NCI-H2171 (cell line): ENCODE measurements at regions not wholly inside any gene's neighbourhood (a gene's known extent, or its start where the extent isn't known, plus 50 kb on each side); places are given as distances from the start of the nearest gene placed in this dataset.
A peak's percentile ranks its signal among the peaks of the same experiment; 100 is the strongest.

Source experiments
- DNase-seq: peaks from one replicate; lab custom pipeline; 2025; lab: John Stamatoyannopoulos, UW

DNA sequence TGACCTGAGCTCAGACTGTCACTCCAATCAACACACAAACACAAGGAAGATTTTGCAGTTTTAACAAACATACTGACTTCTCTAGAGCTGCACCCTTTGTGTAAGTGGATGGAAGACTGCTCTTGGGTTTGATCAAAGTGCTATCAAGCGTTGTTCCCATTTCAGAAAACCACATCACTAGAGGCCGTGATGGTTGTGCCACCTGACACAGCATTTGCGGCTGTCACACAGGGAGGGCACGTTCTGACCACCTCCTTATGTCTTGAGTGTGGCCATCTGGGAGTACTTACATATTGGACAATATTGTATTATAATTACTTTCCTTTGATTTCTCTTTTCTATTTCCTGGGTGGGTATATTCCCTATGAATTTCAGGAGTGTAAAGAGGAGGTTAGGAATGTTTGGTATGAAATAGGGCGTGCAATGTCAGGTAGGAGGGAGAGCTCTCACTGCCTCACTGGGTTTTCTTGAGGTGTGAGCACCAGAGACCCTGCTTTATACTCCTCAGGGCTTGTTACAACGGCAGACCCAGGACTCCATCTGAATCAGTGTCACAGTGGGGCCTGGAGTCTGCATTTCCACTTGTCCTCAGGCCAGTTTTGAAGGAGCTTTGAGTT, 74.3 kb downstream of the SYNE3 start:
- DNase-seq: no peak

DNA sequence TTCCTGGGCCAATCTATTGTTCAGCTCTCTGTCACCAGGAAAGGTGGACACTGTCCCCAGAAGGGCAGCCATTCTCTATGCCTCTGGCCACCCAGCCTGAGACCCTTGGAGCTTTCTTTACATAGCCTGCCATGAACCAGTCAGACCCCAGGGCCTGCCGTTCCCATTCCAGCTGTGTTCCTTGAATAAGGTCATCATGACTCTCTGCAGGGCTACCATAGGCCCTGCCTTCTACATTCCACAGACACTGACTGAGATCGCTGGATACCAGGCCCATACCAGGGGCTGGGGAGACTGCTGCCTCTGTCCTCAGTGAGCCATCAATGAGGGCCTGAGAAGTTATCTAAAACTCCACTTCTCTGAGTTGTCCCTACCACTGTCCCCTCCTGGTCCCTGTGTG, 75.5 kb downstream of the SYNE3 start:
- no peak for DNase-seq

- DNase-seq: no peak
Observed at GRCh38 chr14:95440496-95440895, 76.0 kb downstream of the SYNE3 start.

GRCh38 chr14:95439881-95440280, 76.6 kb downstream of the SYNE3 start:
- DNase-seq: no peak

DNA sequence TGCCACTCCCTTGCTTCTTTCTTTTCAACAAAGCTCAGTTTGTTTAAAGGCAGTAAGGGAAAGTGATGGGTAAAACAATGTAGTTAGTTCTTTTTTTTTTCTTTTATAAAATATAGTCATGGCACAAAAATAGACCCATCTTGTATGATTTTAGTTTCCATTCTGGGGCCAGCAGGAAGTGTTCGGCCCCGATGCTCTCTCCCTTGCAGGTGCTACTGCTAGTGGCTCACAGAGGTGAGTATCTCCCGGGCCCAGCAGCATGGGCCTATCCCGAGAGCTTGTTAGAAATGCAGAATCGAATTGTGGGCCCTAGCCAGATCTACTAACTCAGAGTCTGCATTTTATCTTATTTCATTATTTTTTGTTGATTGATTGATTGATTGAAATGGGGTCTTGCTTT, 78.7 kb downstream of the SYNE3 start:
- DNase-seq: no peak

- no peak for DNase-seq
Observed at GRCh38 chr14:95436354-95436753, 80.1 kb downstream of the SYNE3 start.

DNA sequence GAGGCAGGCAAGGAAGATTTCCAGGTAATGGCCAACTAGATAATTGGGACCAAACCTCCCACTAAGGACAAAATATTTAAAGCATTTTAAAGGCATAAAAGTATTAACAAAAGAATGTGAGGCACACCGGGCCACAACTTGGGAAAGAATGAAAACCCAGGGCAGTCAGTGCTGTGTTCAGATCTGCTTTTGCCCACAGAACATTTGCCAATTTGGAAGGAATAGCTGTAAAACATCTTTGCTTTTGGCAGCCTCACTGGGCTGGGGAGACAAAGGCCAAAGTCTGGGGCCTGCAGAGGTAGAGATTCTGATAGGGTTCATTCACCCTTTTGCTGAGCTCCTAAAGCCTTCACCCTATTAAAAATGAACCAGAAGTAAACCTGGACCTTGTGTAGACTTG, 82.3 kb downstream of the SYNE3 start:
- DNase-seq: no peak

DNA sequence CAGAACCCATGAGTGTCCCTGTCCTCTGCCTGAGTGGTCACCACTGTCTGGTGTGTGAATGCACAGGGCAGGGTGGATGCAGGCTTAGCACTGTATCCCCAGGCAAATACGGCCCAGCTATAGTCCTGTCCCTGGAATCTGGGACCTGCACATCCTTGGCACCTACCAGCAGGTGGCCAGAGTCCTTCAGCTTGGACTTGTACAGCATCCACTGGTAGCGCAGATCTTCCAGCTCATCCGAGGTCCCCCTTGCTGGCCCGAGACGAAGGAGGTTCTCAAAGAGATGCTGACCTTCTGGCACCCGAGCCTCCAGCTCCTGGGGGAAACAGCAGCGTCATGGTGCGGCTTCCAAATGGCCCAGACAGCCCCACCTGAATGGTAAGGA, 83.4 kb downstream of the SYNE3 start:
- no peak for DNase-seq

DNA sequence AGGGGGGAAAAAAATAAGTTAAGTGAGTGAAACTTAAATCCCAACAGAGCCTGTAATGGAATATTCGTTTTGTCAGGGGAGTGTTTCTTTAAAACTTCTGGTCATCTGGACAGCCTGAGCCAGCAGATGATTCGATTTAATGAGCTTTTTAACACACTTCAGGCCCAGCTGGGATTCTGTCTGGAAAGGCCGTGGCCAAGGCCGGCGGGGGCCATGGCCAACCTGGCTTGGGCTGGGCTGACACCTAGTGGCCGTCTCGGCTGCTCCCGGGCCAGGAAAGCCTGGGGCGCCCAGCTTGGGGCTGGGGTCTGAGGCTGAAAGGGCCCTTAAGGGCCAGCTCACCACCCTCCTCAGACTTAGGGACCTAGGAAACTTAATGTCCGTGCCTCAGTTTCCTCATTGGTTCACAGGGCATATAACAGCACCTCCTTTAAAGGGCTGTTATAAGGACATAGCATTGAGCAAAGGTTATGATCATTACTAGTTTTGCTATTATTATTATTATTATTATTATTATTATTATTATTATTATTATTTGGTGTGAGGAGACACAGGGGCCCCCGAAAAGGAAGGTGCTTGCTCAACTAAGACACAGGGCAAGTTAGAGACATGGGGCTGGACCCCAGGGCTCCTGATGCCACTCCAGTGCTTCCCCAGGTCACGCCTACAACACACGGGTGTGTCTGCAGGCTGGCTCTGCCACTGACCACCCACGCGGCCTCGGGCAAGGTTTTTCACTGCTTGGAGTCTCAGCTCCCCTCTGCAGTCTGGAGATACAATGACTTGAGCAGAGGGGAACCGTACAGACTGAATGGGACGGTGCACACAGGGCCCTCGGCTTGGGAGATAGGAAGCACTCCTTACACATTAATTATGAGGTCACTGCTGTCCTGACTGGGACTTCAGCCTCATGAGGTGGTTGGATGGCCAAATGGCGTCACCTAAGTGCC, 84.0 kb downstream of the SYNE3 start:
- DNase-seq: peak; percentile 37

DNA sequence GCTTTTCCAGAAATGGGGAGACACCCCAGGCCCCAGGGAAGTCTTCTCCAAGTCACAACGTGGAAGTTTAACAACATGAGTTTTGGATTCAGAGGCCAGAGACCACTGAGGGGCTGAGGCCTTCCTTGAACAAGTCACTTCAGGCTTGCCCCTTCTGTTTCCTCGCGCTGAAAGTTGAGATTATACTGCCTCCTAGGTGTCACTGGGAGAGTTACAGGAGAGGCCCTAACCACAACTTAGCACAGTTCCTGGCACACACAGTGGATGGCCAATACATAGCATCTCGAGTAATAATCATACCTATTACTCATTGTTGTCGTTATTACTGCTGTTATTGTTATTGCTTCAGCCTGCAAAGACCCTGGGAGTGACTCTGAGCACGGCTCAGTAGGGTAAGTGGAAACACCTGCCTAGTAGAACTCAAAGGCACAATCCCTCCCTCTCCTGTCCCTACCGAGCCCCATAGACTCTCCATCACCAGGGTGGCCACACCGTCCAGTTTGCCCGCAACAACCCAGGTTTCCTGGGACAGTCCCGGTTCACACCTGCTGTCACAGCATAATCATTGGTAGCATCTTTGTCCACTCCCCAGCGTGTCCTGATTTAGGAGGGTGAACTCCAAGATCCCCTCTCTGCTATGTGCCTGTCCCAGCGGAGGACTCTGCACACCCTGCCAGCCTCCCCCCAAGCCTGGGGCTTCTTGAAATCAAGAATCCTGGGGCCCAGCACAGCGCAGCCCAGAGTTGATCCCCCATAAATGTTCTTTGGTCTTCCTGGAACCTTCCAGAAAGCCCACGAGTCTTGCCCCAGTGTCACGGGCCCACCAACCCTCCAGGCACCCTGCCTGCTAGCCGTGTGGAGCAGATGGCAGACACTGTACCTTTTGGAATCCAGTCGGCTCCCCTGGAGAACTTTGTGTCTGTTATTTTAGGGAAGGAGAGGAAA, 85.0 kb downstream of the SYNE3 start:
- DNase-seq: no peak

GRCh38 chr14:95428557-95428956, 87.9 kb downstream of the SYNE3 start:
- no peak for DNase-seq

DNA sequence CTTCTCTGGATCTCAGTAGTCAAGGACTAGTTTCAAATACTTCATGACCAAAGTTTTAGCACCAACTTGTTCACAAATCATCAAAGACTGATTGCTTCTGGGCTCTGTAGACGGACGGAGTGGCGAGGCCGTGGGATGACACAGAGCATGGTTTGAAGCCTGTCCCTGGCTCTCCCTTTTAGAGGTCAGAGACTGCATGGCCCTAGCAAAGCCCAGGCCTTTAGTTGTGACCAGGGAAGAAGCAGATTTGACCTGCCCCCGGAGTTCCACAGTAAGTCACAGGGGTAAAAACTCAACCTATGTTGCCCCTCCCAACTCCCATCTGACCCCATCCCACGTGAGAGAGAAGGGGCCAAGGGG, 90.4 kb downstream of the SYNE3 start:
- no peak for DNase-seq

DNA sequence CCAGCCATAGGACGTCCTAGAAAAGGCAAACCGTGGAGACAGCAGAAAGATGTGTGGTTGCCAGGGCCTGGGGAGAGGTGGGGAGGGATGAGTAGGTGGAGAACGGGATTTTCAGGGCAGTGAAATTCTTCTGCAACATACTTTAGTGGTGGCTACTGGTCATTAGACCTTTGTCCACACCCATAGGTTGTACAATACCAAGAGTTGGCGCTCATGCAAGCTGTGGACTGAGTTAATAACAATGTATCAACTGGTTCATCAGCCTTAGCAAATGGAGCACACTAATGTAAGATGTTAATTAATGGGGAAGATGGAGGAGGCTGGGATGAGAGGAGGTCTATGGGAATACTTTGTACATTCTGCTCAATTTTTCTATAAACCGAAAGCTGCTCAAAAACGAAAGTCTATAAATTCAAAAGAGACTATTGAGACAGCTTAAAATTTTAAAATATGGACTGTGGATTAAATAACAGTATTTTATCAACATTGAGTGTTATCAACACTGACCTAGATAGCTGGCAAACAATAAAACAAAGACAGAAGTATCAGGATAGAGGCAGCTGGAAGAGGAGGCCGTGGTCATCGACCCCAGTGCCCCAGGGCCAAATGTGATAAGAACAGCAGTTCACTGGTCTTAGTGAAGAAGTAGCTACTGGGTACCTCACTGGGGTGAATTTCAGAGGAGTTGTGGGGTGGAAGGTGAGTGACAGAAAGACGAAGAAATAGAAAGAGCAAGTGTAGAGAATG, 90.9 kb downstream of the SYNE3 start:
- no peak for DNase-seq

DNA sequence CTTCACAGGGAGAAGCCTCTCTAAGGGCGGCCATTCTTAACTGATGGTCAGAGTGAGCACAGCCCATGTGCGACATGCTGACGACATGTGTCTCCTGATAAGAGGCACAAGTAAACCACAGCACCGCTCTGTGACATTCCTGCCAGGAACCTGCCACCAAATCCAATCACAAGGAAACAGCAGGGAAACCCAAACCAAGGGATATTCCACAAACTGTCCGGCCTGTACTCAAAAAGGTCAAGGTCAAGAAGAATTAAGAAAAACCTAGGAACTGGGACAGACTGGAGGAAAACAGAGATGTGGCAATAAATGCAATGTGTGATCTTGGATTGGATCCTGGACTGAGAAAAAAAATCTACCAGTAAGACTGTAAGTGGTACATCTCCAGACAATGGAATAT, 91.9 kb downstream of the SYNE3 start:
- DNase-seq: no peak

DNA sequence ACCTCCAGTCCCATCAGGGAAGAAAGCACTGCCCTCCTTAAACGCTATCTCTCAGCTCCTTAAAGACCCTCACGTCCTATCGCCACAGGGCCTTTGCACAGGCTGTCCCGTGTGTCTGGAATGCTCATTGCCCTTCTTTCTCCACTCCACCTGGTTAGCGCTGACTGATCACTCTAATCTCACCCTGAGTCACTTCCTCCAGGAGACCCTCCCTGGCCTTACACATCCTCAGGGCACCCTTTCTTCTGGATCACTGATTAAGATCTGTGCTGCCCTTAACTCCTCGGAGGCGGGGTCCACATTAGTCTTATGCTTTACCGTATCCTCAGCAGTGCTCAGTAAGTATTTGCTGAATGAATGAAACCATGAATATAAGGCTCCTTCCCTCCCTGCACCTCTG, 94.7 kb downstream of the SYNE3 start:
- DNase-seq: no peak

- DNase-seq: no peak
Observed at GRCh38 chr14:95420060-95420459, 96.4 kb downstream of the SYNE3 start.

DNA sequence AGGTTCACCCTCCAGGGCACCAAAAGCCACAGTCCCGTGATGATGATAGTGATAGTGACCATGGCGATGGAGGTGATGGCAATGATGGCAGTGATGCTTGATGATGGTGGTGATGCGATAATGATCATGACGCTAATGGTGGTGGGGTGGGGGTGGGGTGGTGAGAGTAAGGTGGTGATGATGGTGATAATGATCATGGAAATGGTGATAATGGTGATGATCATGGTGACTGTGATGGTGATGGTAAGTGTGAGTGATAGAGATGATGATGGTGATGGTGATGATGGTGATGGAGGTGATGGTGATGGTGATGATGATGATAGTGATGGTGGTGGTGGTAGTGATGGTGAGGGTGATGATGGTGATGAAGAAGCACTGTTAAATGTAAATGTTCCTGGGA, 96.9 kb downstream of the SYNE3 start:
- no peak for DNase-seq

DNA sequence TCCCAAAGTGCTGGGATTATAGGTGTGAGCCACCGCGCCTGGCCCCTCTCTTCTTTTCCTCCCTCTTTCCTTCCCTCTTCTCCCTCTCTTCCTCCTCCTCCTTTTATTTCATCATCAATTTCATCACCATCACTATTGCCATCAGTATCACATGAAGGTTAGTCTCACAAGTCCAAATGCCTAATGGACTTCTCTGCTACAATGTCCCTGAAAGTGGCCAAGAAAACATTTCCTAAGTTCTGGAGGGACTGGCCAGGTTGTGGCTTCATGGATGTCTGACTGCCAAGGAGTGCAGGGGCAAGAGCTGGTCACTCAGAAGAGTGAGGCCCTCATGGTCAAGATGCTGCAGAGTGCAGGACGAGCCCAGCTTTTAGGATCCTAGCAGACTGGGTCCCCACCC, 97.6 kb downstream of the SYNE3 start:
- no peak for DNase-seq

DNA sequence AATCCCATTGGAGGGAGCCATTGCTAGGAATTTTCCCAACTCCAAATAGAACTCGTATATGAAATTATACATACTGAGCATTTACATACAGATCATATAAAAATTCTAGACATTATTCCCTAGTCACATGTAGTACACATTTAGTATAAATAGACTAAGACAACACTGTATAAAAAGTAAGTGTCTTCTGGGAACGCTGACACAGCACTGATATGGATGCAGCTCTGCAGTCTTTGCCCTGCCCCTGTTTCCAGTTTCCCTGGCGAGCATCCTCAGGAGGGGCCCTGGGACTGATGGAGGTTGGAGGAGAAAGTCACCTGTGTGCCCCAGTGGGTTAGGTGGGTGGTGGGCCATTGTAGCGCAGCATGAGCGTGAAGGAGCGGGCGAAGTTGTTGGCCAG, 97.8 kb upstream of the CLMN start:
- DNase-seq: no peak

- DNase-seq: no peak
Observed at GRCh38 chr14:95415993-95416392, 96.3 kb upstream of the CLMN start.

- DNase-seq: no peak
Observed at GRCh38 chr14:95413289-95414215, 93.8 kb upstream of the CLMN start.
